ENCODE measurements at regions not wholly inside any gene's neighbourhood (a gene's known extent, or its start where the extent isn't known, plus 50 kb on each side); places are given as distances from the start of the nearest gene placed in this dataset.

GRCh38 chr4:185862340-185862739, 50.3 kb upstream of the SORBS2 start:
- Histone ChIP-seq H3K4me3 (no peak overlapping the region), H3K9me3 (no peaks in the 10 kb centered on the region), H3K27ac (no peak overlapping the region), H3K36me3 (no peaks in the 10 kb centered on the region), H3K4me1 (peaks cover 0 to 3% (median 0%) of the 10 kb centered on the region in 4 donors), H3K27me3 (no peaks in the 10 kb centered on the region)
- DNase-seq = no peak
- WGBS, 2 donors = 91 to 93% methylated on average over 4 of the region's 4 CpGs
- intact Hi-C loops (cut with DNase I) = no loop called here
- TF ChIP-seq EP300 (IDR thresholded peaks at IDR 0.05) (no peak), CTCF (IDR thresholded peaks at IDR 0.05) (no peak), POLR2A (IDR thresholded peaks at IDR 0.05) (no peak), POLR2AphosphoS5 (IDR thresholded peaks at IDR 0.05) (no peak)

- TF ChIP-seq POLR2A (IDR thresholded peaks at IDR 0.05) (no peak), POLR2AphosphoS5 (IDR thresholded peaks at IDR 0.05) (no peak), CTCF (IDR thresholded peaks at IDR 0.05) (no peak), EP300 (IDR thresholded peaks at IDR 0.05) (no peak)
- H3K27me3 ChIP-seq = no peaks in the 10 kb centered on the region
- intact Hi-C loops (cut with DNase I) = no loop called here
- H3K4me1 ChIP-seq = peaks cover 0 to 3% (median 0%) of the 10 kb centered on the region in 4 donors
- no peaks in the 10 kb centered on the region for H3K9me3 ChIP-seq
- DNase-seq = no peak
- 13 to 63% methylated on average over 1 of the region's 1 CpG for WGBS, 2 donors
- no peaks in the 10 kb centered on the region for H3K36me3 ChIP-seq
- H3K4me3 ChIP-seq = no peak overlapping the region
- H3K27ac ChIP-seq = no peak overlapping the region
These were observed 52.0 kb upstream of the SORBS2 start for GRCh38 chr4:185863946-185864345.

DNA sequence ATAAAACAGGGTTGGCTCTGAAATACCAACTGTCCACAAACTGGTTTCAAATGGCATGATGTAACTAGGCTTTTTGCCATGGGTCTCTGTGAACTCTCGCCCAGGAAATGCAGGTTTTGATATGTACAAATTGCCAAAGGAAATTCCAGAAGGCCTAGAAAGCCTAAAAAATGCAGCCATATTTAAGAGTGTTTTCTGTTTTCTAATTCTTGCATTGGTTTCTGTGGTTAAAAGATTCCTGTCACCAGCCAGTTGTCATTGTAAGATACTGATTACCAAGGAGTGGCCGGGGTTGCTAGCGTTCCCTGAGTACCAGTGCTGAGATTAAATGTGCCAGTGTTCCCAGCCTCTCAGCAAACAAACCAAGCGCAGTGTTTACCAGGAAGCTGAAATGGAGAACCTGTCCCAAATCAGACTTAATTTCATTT, 53.9 kb upstream of the SORBS2 start:
- Histone ChIP-seq H3K9me3 (no peaks in the 10 kb centered on the region), H3K36me3 (no peaks in the 10 kb centered on the region), H3K27me3 (no peaks in the 10 kb centered on the region), H3K4me1 (peaks cover 0 to 3% (median 0%) of the 10 kb centered on the region in 4 donors), H3K27ac (no peak overlapping the region), H3K4me3 (no peak overlapping the region)
- DNase-seq = no peak
- TF ChIP-seq EP300 (IDR thresholded peaks at IDR 0.05) (no peak), POLR2A (IDR thresholded peaks at IDR 0.05) (no peak), POLR2AphosphoS5 (IDR thresholded peaks at IDR 0.05) (no peak), CTCF (IDR thresholded peaks at IDR 0.05) (no peak)
- 18 to 63% methylated on average over 4 of the region's 4 CpGs for WGBS, 2 donors
- intact Hi-C loops (cut with DNase I) = no loop called here

GRCh38 chr4:185867770-185868169, 55.8 kb upstream of the SORBS2 start:
- TF ChIP-seq POLR2A (IDR thresholded peaks at IDR 0.05) (no peak), POLR2AphosphoS5 (IDR thresholded peaks at IDR 0.05) (no peak), CTCF (IDR thresholded peaks at IDR 0.05) (no peak), EP300 (IDR thresholded peaks at IDR 0.05) (no peak)
- no peaks in the 10 kb centered on the region for H3K27me3 ChIP-seq
- H3K27ac ChIP-seq = no peak overlapping the region
- H3K36me3 ChIP-seq = no peaks in the 10 kb centered on the region
- H3K4me3 ChIP-seq = no peak overlapping the region
- peaks cover 0 to 3% (median 0%) of the 10 kb centered on the region in 4 donors for H3K4me1 ChIP-seq
- intact Hi-C loops (cut with DNase I) = no loop called here
- no peaks in the 10 kb centered on the region for H3K9me3 ChIP-seq
- DNase-seq = no peak
- WGBS, 2 donors = 89 to 94% methylated on average over 3 of the region's 3 CpGs

DNA sequence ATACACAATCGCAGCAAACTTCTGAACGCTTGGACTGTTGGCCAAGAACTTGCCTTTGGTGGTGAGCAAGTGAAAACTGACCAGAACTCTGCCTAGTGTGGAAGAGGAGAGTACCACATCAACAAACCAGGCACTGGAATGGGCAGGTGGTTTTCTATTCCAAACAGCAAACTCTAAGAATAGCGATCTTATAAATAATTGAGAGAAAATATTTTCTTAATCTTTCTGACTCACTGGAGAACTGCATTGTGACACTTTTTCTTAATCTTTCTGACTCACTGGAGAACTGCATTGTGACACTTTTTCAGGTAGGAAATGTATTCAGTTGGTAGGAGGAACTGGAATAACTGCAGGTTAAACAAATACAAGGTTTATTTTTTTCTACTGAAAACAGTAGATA, 57.0 kb upstream of the SORBS2 start:
- Histone ChIP-seq H3K27ac (no peak overlapping the region), H3K36me3 (no peaks in the 10 kb centered on the region), H3K4me3 (no peak overlapping the region), H3K9me3 (no peaks in the 10 kb centered on the region), H3K27me3 (no peaks in the 10 kb centered on the region), H3K4me1 (peaks cover 0 to under 1% (median 0%) of the 10 kb centered on the region in 4 donors)
- intact Hi-C loops (cut with DNase I) = no loop called here
- DNase-seq = no peak
- 93 to 94% methylated on average over 3 of the region's 3 CpGs for WGBS, 2 donors
- TF ChIP-seq CTCF (IDR thresholded peaks at IDR 0.05) (no peak), POLR2A (IDR thresholded peaks at IDR 0.05) (no peak), POLR2AphosphoS5 (IDR thresholded peaks at IDR 0.05) (no peak), EP300 (IDR thresholded peaks at IDR 0.05) (no peak)
